Neural progenitor cell (in vitro differentiated cells): ENCODE measurements at regions not wholly inside any gene's neighbourhood (a gene's known extent, or its start where the extent isn't known, plus 50 kb on each side); places are given as distances from the start of the nearest gene placed in this dataset.
"Not testable (repeated sequence)": the region's sequence is repeated elsewhere in the genome, so short reads cannot be mapped to it uniquely, and the experiment has no call there.

ENCODE experiments used
- DNase-seq: peaks from one replicate; pipeline ENCODE4 v3.0.0-alpha.2; 2016; ENCODE audit warnings: low spot score
- H2AFZ ChIP-seq: fragments of 200-600 bp; sonication (generic); replicated peaks from 2 replicates; pipeline ENCODE4 v1.6.1; 2016; ENCODE audit warnings: antibody characterized with exemption
- H3F3A ChIP-seq: fragments of 200-600 bp; sonication (generic); 2 replicates; pipeline ENCODE4 v1.6.1; 2016; ENCODE audit warnings: antibody characterized with exemption, low read depth
- H3K27ac ChIP-seq: fragments of 200-600 bp; sonication (generic); 2 replicates; pipeline ENCODE4 v1.5.1; 2016; ENCODE audit warnings: mild to moderate bottlenecking
- H3K27me3 ChIP-seq: fragments of 200-600 bp; sonication (generic); 2 replicates; pipeline ENCODE4 v1.6.1; 2016; ENCODE audit warnings: mild to moderate bottlenecking, moderate library complexity
- H3K36me3 ChIP-seq: fragments of 200-600 bp; sonication (generic); 2 replicates; pipeline ENCODE4 v1.5.1; 2016
- H3K4me1 ChIP-seq: fragments of 200-600 bp; sonication (generic); 2 replicates; pipeline ENCODE4 v1.6.1; 2016; ENCODE audit warnings: mixed run types
- H3K4me2 ChIP-seq: fragments of 200-600 bp; sonication (generic); 2 replicates; pipeline ENCODE4 v1.6.1; 2016
- H3K4me3 ChIP-seq: fragments of 200-600 bp; sonication (generic); 2 replicates; pipeline ENCODE4 v1.5.1; 2016
- H3K79me2 ChIP-seq: fragments of 200-600 bp; sonication (generic); 2 replicates; pipeline ENCODE4 v1.6.1; 2016; ENCODE audit warnings: low read depth
- H3K9ac ChIP-seq: fragments of 200-600 bp; sonication (generic); 2 replicates; pipeline ENCODE4 v1.6.1; 2016
- H3K9me3 ChIP-seq: fragments of 200-600 bp; sonication (generic); 2 replicates; pipeline ENCODE4 v1.5.1; 2016; ENCODE audit warnings: low read depth
- H4K20me1 ChIP-seq: fragments of 200-600 bp; sonication (generic); 2 replicates; pipeline ENCODE4 v1.6.1; 2016; ENCODE audit warnings: low read depth
- H3K27ac Mint-ChIP-seq: 3 replicates; pipeline ENCODE4 v1.8.0; 2021; ENCODE audit warnings: mixed read lengths
- H3K27me3 Mint-ChIP-seq: 2 replicates; pipeline ENCODE4 v1.8.0; 2022; ENCODE audit warnings: low read depth, mild to moderate bottlenecking, inconsistent platforms, moderate library complexity, mixed read lengths; ENCODE audit not compliant: insufficient read depth
- H3K36me3 Mint-ChIP-seq: 3 replicates; pipeline ENCODE4 v1.8.0; 2021; ENCODE audit warnings: mixed read lengths
- H3K4me1 Mint-ChIP-seq: 3 replicates; pipeline ENCODE4 v1.8.0; 2021; ENCODE audit warnings: mixed read lengths
- H3K4me3 Mint-ChIP-seq: 3 replicates; pipeline ENCODE4 v1.8.0; 2021; ENCODE audit warnings: mild to moderate bottlenecking, moderate library complexity, mixed read lengths
- H3K9me3 Mint-ChIP-seq: 3 replicates; pipeline ENCODE4 v1.8.0; 2020; ENCODE audit warnings: mixed read lengths
- CTCF ChIP-seq: fragments of 200-600 bp; sonication (generic); IDR thresholded peaks from 2 replicates; pipeline ENCODE4 v1.5.1; 2017; ENCODE audit warnings: antibody characterized with exemption, mild to moderate bottlenecking
- EZH2 ChIP-seq: fragments of 200-600 bp; sonication (generic); IDR thresholded peaks from 2 replicates; pipeline ENCODE4 v1.6.1; 2017; ENCODE audit warnings: antibody characterized with exemption, mild to moderate bottlenecking, moderate library complexity
- EZH2phosphoT487 ChIP-seq: fragments of 200-600 bp; sonication (generic); IDR thresholded peaks from 2 replicates; pipeline ENCODE4 v1.6.1; 2017; ENCODE audit warnings: antibody characterized with exemption

- Histone ChIP-seq H3K27ac (no peak overlapping the region), H3K36me3 (no peaks in the 10 kb centered on the region), H3K4me1 (peaks cover 34% of the 10 kb centered on the region), H3K4me3 (no peak overlapping the region), H4K20me1 (no peaks in the 10 kb centered on the region), H3F3A (peaks cover 19% of the 10 kb centered on the region), H2AFZ (no peak overlapping the region), H3K4me2 (peak overlapping the region; percentile 6), H3K9me3 (no peaks in the 10 kb centered on the region), H3K9ac (no peak overlapping the region), H3K27me3 (no peaks in the 10 kb centered on the region), H3K79me2 (no peaks in the 10 kb centered on the region)
- H3K27ac Mint-ChIP-seq, result no peak overlapping the region
- no peak for DNase-seq
- TF ChIP-seq CTCF (no peak), EZH2phosphoT487 (no peak), EZH2 (no peak)
- no peak overlapping the region for H3K4me3 Mint-ChIP-seq
- peaks cover 13% of the 10 kb centered on the region for H3K9me3 Mint-ChIP-seq
- no peaks in the 10 kb centered on the region for H3K36me3 Mint-ChIP-seq
- H3K4me1 Mint-ChIP-seq, result peaks cover 33% of the 10 kb centered on the region
- peaks cover 2% of the 10 kb centered on the region for H3K27me3 Mint-ChIP-seq
These were observed 497.8 kb upstream of the NRP1 start for GRCh38 chr10:33832124-33832787.

- H3K27ac ChIP-seq, result no peak overlapping the region
- peaks cover 34% of the 10 kb centered on the region for H3K4me1 ChIP-seq
- Mint-ChIP-seq H3K27me3 (peaks cover 2% of the 10 kb centered on the region), H3K36me3 (no peaks in the 10 kb centered on the region), H3K4me3 (no peak overlapping the region), H3K4me1 (peaks cover 33% of the 10 kb centered on the region), H3K9me3 (peaks cover 14% of the 10 kb centered on the region), H3K27ac (no peak overlapping the region)
- no peak for DNase-seq
- H3K4me2 ChIP-seq, result peak overlapping the region; percentile 6
- peaks cover 19% of the 10 kb centered on the region for H3F3A ChIP-seq
- H3K9me3 ChIP-seq, result no peaks in the 10 kb centered on the region
- H4K20me1 ChIP-seq, result no peaks in the 10 kb centered on the region
- no peaks in the 10 kb centered on the region for H3K27me3 ChIP-seq
- H3K9ac ChIP-seq, result no peak overlapping the region
- TF ChIP-seq CTCF (no peak), EZH2 (no peak), EZH2phosphoT487 (no peak)
- no peak overlapping the region for H3K4me3 ChIP-seq
- H3K79me2 ChIP-seq, result no peaks in the 10 kb centered on the region
- H2AFZ ChIP-seq, result no peak overlapping the region
- H3K36me3 ChIP-seq, result no peaks in the 10 kb centered on the region
These were observed 497.1 kb upstream of the NRP1 start for GRCh38 chr10:33831591-33831990.

- not testable (repeated sequence) for H3K79me2 ChIP-seq, H3F3A ChIP-seq, H3K27me3 ChIP-seq, H3K9ac ChIP-seq, H3K9me3 ChIP-seq, DNase-seq, H3K27me3 Mint-ChIP-seq, H3K4me3 Mint-ChIP-seq, H3K4me2 ChIP-seq, H3K4me3 ChIP-seq, H3K36me3 ChIP-seq, H3K36me3 Mint-ChIP-seq, H4K20me1 ChIP-seq, H3K27ac ChIP-seq, H2AFZ ChIP-seq, H3K27ac Mint-ChIP-seq
- H3K4me1 Mint-ChIP-seq, result peaks cover 24% of the 10 kb centered on the region
- H3K9me3 Mint-ChIP-seq, result peaks cover 12% of the 10 kb centered on the region
- H3K4me1 ChIP-seq, result peaks cover 21% of the 10 kb centered on the region
These were observed 495.4 kb upstream of the NRP1 start for GRCh38 chr10:33829899-33830298.

GRCh38 chr10:33828592-33828991 is 494.1 kb upstream of the NRP1 start:
- Histone ChIP-seq H3K4me3 (no peak overlapping the region), H3K27me3 (no peaks in the 10 kb centered on the region), H3K9ac (no peak overlapping the region), H3K27ac (no peak overlapping the region), H3F3A (peaks cover 5% of the 10 kb centered on the region), H2AFZ (peak overlapping the region; percentile 4), H3K4me1 (peaks cover 22% of the 10 kb centered on the region), H3K4me2 (no peak overlapping the region), H3K36me3 (no peaks in the 10 kb centered on the region), H3K9me3 (no peaks in the 10 kb centered on the region), H4K20me1 (no peaks in the 10 kb centered on the region), H3K79me2 (no peaks in the 10 kb centered on the region)
- H3K27ac Mint-ChIP-seq, result no peak overlapping the region
- no peaks in the 10 kb centered on the region for H3K36me3 Mint-ChIP-seq
- DNase-seq, result no peak
- H3K9me3 Mint-ChIP-seq, result peaks cover 12% of the 10 kb centered on the region
- H3K4me1 Mint-ChIP-seq, result peaks cover 32% of the 10 kb centered on the region
- peaks cover 2% of the 10 kb centered on the region for H3K27me3 Mint-ChIP-seq
- H3K4me3 Mint-ChIP-seq, result no peak overlapping the region
- no peak for TF ChIP-seq EZH2
